ENCODE measurements at regions not wholly inside any gene's neighbourhood (a gene's known extent, or its start where the extent isn't known, plus 50 kb on each side); places are given as distances from the start of the nearest gene placed in this dataset.

DNA sequence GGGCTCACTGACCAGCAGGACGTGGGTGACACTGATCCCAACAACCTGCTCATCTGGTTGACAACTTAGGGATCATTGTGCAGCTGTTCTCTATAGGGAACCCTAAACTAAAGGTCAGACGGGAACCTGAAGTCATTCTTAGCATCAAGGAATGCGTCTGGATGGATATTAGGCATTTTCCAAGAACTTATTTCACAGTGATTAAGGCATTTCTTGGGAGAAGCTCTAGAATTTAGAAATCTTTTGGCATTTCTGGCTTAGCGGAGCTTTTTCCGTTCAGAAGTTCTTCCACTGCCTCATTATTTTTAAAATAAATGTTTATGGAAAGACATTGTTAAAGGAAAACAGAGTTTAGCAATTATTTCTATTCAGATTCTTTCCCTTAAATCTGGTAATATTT, 303.3 kb upstream of the IGFBP3 start:
- Histone ChIP-seq H3K27me3 (ENCODE audit: control insufficient read depth, insufficient read depth, low read length) (no peaks in the 10 kb centered on the region), H3K36me3 (ENCODE audit: control insufficient read depth in 2 of 3, insufficient read depth in 3 of 3, low read length in 3 of 3) (no peaks in the 10 kb centered on the region), H3K4me1 (ENCODE audit: control insufficient read depth in 2 of 3, insufficient read depth in 2 of 3, low read depth in 1 of 3, low read length in 3 of 3) (no peaks in the 10 kb centered on the region), H3K27ac (ENCODE audit: low read depth in 2 of 2, low read length in 2 of 2) (no peak overlapping the region), H3K4me3 (ENCODE audit: low read length in 3 of 3) (no peak overlapping the region), H3K9me3 (ENCODE audit: control insufficient read depth in 2 of 3, insufficient read depth in 1 of 3, low read length in 3 of 3) (no peaks in the 10 kb centered on the region), H3K9ac (ENCODE audit: low read length in 3 of 3) (no peak overlapping the region)
- FAIRE-seq = no peak
- intact Hi-C loops (cut with DNase I) = no loop called here
- TF ChIP-seq, protein P1, sequence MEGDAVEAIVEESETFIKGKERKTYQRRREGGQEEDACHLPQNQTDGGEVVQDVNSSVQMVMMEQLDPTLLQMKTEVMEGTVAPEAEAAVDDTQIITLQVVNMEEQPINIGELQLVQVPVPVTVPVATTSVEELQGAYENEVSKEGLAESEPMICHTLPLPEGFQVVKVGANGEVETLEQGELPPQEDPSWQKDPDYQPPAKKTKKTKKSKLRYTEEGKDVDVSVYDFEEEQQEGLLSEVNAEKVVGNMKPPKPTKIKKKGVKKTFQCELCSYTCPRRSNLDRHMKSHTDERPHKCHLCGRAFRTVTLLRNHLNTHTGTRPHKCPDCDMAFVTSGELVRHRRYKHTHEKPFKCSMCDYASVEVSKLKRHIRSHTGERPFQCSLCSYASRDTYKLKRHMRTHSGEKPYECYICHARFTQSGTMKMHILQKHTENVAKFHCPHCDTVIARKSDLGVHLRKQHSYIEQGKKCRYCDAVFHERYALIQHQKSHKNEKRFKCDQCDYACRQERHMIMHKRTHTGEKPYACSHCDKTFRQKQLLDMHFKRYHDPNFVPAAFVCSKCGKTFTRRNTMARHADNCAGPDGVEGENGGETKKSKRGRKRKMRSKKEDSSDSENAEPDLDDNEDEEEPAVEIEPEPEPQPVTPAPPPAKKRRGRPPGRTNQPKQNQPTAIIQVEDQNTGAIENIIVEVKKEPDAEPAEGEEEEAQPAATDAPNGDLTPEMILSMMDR (IDR thresholded peaks at IDR 0.05; ENCODE audit: borderline replicate concordance, extremely low read depth, insufficient read depth) = no peak
- DNase-seq = no peak

DNA sequence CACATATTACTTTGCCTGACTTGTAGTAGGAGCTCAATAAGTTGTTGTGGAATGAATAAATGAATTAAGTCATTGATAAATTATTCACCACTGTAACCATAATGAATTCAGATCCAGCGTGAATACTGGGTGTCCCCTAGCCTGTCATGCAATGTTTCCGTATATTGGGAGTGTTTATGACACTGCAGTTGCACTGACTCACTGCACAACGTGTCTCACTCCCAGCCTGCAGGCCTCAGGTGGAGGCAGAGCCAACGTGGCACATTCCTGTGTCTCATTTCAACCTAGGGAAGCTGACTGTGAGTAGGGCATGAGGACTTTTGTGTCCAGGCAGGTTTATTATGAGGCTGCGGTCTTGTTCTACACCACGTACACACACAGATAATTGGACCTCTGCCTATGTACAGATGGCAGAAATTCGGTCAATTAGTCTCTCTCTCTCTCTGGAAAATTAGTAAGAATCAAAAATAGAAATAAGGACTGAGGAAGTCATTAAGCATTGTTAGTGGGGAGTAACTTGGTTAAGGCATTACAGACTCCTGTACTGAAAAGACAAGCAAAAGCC, 299.1 kb upstream of the IGFBP3 start:
- TF ChIP-seq, protein P1 (IDR thresholded peaks at IDR 0.05; ENCODE audit: borderline replicate concordance, extremely low read depth, insufficient read depth) = no peak
- no peak overlapping the region for H3K4me3 ChIP-seq (ENCODE audit: low read length in 3 of 3)
- DNase-seq = peak in 1 of 5 donors; percentile 76

DNA sequence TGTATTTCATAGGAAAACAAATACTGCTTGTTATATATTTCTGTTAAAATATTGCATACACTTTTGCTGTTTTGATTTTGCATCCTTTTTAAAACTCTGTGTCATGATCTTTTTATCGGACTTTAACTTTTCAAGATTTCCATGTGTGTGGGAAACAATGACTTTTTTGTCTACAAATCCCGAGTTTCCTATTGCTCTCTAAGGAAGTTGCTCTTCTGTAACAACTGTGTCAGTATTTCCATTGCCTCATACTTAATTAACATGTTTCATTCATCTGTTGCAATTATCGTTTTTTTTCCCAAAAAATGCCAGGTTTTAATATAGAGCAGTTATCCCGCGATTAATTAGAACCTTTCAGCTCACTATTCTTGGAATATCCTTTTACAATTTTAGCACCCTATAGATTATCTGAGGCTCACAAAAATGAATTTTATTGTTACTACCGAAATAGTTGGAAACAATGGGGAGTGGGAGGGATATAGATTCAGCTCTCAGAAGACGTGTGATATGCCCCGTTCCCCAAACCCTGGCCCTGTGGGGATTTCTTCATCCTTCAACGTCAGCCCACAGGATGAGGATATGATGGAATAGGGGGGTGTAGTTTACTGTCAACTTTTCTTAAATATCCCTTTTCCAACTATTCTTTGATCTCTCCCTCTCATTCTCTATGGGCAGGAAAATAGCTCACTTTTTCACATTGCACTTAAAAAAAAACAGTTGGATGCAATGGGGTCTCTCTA, 297.6 kb upstream of the IGFBP3 start:
- no peak overlapping the region for H3K27ac ChIP-seq (ENCODE audit: low read depth in 2 of 2, low read length in 2 of 2)
- no peak overlapping the region for H3K9ac ChIP-seq (ENCODE audit: low read length in 3 of 3)
- DNase-seq (no peak), FAIRE-seq (no peak)
- H3K4me1 ChIP-seq (ENCODE audit: control insufficient read depth in 2 of 3, insufficient read depth in 2 of 3, low read depth in 1 of 3, low read length in 3 of 3) = no peaks in the 10 kb centered on the region
- H3K4me3 ChIP-seq (ENCODE audit: low read length in 3 of 3) = no peak overlapping the region
- no peaks in the 10 kb centered on the region for H3K36me3 ChIP-seq (ENCODE audit: control insufficient read depth in 2 of 3, insufficient read depth in 3 of 3, low read length in 3 of 3)
- intact Hi-C loops (cut with DNase I) = no loop called here
- no peaks in the 10 kb centered on the region for H3K9me3 ChIP-seq (ENCODE audit: control insufficient read depth in 2 of 3, insufficient read depth in 1 of 3, low read length in 3 of 3)
- TF ChIP-seq, protein P1 (IDR thresholded peaks at IDR 0.05; ENCODE audit: borderline replicate concordance, extremely low read depth, insufficient read depth) = no peak
- no peaks in the 10 kb centered on the region for H3K27me3 ChIP-seq (ENCODE audit: control insufficient read depth, insufficient read depth, low read length)

More for the DNA sequence above, 299.1 kb upstream of the IGFBP3 start:
- intact Hi-C loops (cut with DNase I) = no loop called here
- H3K9me3 ChIP-seq (ENCODE audit: control insufficient read depth in 2 of 3, insufficient read depth in 1 of 3, low read length in 3 of 3) = no peaks in the 10 kb centered on the region
- H3K27me3 ChIP-seq (ENCODE audit: control insufficient read depth, insufficient read depth, low read length) = no peaks in the 10 kb centered on the region
- no peaks in the 10 kb centered on the region for H3K4me1 ChIP-seq (ENCODE audit: control insufficient read depth in 2 of 3, insufficient read depth in 2 of 3, low read depth in 1 of 3, low read length in 3 of 3)
- no peak overlapping the region for H3K9ac ChIP-seq (ENCODE audit: low read length in 3 of 3)
- no peaks in the 10 kb centered on the region for H3K36me3 ChIP-seq (ENCODE audit: control insufficient read depth in 2 of 3, insufficient read depth in 3 of 3, low read length in 3 of 3)
- no peak for FAIRE-seq
- H3K27ac ChIP-seq (ENCODE audit: low read depth in 2 of 2, low read length in 2 of 2) = no peak overlapping the region
